ENCODE measurements at regions not wholly inside any gene's neighbourhood (a gene's known extent, or its start where the extent isn't known, plus 50 kb on each side); places are given as distances from the start of the nearest gene placed in this dataset.

DNA sequence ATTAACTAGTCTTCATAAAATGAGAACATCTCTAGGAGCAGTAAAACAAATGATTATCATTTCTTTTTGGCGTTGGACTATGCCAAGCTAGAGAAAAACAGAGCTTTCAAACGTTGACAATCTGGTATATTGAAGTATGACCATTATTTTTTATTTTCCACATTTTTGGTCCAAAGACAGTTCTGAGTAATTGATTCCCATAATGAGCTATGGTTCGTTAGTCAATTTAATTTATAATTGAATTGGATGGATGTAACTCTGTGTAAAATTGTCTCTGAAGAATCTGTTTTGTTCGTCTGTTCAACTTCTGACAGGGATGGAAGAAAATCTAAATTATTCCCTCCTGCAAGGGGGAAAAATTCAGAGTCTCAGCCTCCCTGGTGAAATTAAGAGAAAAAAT, 234.5 kb downstream of the LMO4 start:
- Histone ChIP-seq H2AFZ (ENCODE audit: control insufficient read depth, low read depth, low read length) (no peak overlapping the region), H3K4me1 (ENCODE audit: control insufficient read depth, insufficient read depth, low read length) (no peaks in the 10 kb centered on the region), H3K27me3 (replicated peaks in 1 of 2; ENCODE audit: control insufficient read depth in 2 of 2, insufficient read depth in 2 of 2, low read length in 1 of 2) (no peaks in the 10 kb centered on the region; a peak in 1 of 4 replicates), H3K36me3 (ENCODE audit: control insufficient read depth in 2 of 2, insufficient read depth in 2 of 2, low read length in 1 of 2) (no peaks in the 10 kb centered on the region), H3K4me2 (ENCODE audit: control insufficient read depth, insufficient read depth) (no peak overlapping the region), H3K9ac (ENCODE audit: control insufficient read depth, insufficient read depth, low read length) (no peak overlapping the region), H3K4me3 (no peak overlapping the region), H4K20me1 (ENCODE audit: control insufficient read depth, insufficient read depth) (no peaks in the 10 kb centered on the region), H3K9me3 (replicated peaks; ENCODE audit: control insufficient read depth, insufficient read depth, low read length) (no peaks in the 10 kb centered on the region), H3K79me2 (ENCODE audit: control insufficient read depth, insufficient read depth, low read length) (no peaks in the 10 kb centered on the region), H3K27ac (ENCODE audit: control insufficient read depth, insufficient read depth) (no peak overlapping the region)
- ATAC-seq: no peak
- ChIA-PET POLR2A (no interaction called here), CTCF (interaction anchor here (0.8 kb wide), 1 partner anchor 22 kb away, joined by 3 read pairs; no protein-coding TSS in a partner anchor), RAD21 (ENCODE audit: unreplicated experiment) (no interaction called here), SMC1A (ENCODE audit: uncharacterized antibody, unreplicated experiment) (interaction anchor here (0.8 to 1.0 kb wide), 2 partner anchors 9 to 81 kb away, joined by 3 read pairs; no protein-coding TSS in a partner anchor)
- no peak for TF ChIP-seq BRCA1 (IDR thresholded peaks at IDR 0.05; ENCODE audit: low read depth, low read length)
- TF ChIP-seq PAX8 (IDR thresholded peaks at IDR 0.05): no peak
- no peak for TF ChIP-seq TBL1XR1 (IDR thresholded peaks at IDR 0.05; ENCODE audit: low read depth, low read length)
- no peak for TF ChIP-seq ZNF217 (IDR thresholded peaks at IDR 0.05)
- no peak for TF ChIP-seq POU2F2 (IDR thresholded peaks at IDR 0.05; ENCODE audit: borderline replicate concordance, low read depth, low read length)
- no peak for TF ChIP-seq TCF3 (IDR thresholded peaks at IDR 0.05; ENCODE audit: borderline replicate concordance, insufficient read depth, low read depth, low read length)
- no peak for TF ChIP-seq TAF1 (IDR thresholded peaks at IDR 0.05; ENCODE audit: borderline replicate concordance, low read depth, low read length)
- no peak for FAIRE-seq
- intact Hi-C loops (cut with micrococcal nuclease; ENCODE audit: unreplicated experiment) (no loop called here), in situ Hi-C loops (cut with MboI) (no loop called here)
- DNase-seq (ENCODE audit: low read depth, low spot score): no peak
- WGBS (ENCODE audit: insufficient coverage, insufficient replicate concordance, low lambda C conversion rate, missing lambda C conversion rate): 0% methylated on average over 4 of the region's 4 CpGs
- no TSS peak for BruUV-seq (replicated peaks)

DNA sequence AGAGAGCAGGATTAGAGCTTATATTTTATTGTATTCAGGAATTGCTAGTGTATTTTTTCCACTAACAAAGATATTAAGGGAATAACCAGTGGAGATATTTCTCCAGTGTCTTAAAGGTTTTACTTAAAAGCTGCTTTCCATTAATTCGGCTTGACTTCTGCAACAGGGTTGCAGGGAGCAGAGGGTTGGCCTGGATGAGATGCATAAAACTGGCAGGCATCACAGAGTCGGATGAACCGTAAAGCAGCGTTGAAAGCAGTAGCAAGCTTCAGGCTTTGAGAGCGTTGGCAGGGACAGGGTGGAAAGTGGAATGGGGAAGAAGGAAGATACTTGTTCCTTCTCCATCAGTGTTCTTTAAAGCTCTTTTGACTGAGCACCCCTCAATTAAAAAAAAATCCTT, 237.2 kb downstream of the LMO4 start:
- H3K27ac ChIP-seq (ENCODE audit: control insufficient read depth, insufficient read depth): no peak overlapping the region
- 31% methylated on average over 5 of the region's 5 CpGs for WGBS (ENCODE audit: insufficient coverage, insufficient replicate concordance, low lambda C conversion rate, missing lambda C conversion rate)
- no peak overlapping the region for H3K4me3 ChIP-seq
- no peaks in the 10 kb centered on the region for H4K20me1 ChIP-seq (ENCODE audit: control insufficient read depth, insufficient read depth)
- ChIA-PET CTCF (interaction anchor here (0.8 kb wide), 1 partner anchor 273 kb away, joined by 3 read pairs; no protein-coding TSS in a partner anchor), SMC1A (ENCODE audit: uncharacterized antibody, unreplicated experiment) (interaction anchor here (1.4 kb wide), 1 partner anchor 10 kb away, joined by 4 read pairs; no protein-coding TSS in a partner anchor), POLR2A (no interaction called here), RAD21 (ENCODE audit: unreplicated experiment) (interaction anchor here (1.0 kb wide), 1 partner anchor 239 kb away, joined by 3 read pairs; no protein-coding TSS in a partner anchor)
- intact Hi-C loops (cut with micrococcal nuclease; ENCODE audit: unreplicated experiment): no loop called here
- H3K79me2 ChIP-seq (ENCODE audit: control insufficient read depth, insufficient read depth, low read length): no peaks in the 10 kb centered on the region
- FAIRE-seq (no peak), DNase-seq (ENCODE audit: low read depth, low spot score) (no peak), ATAC-seq (no peak)
- no peak overlapping the region for H3K4me2 ChIP-seq (ENCODE audit: control insufficient read depth, insufficient read depth)
- in situ Hi-C loops (cut with MboI): no loop called here
- no peak overlapping the region for H2AFZ ChIP-seq (ENCODE audit: control insufficient read depth, low read depth, low read length)
- H3K27me3 ChIP-seq (replicated peaks in 1 of 2; ENCODE audit: control insufficient read depth in 2 of 2, insufficient read depth in 2 of 2, low read length in 1 of 2): no peaks in the 10 kb centered on the region; a peak in 1 of 4 replicates
- H3K36me3 ChIP-seq (ENCODE audit: control insufficient read depth in 2 of 2, insufficient read depth in 2 of 2, low read length in 1 of 2): no peaks in the 10 kb centered on the region
- no peak overlapping the region for H3K9ac ChIP-seq (ENCODE audit: control insufficient read depth, insufficient read depth, low read length)
- BruUV-seq (replicated peaks): no TSS peak
- no peaks in the 10 kb centered on the region for H3K4me1 ChIP-seq (ENCODE audit: control insufficient read depth, insufficient read depth, low read length)
- H3K9me3 ChIP-seq (replicated peaks; ENCODE audit: control insufficient read depth, insufficient read depth, low read length): no peaks in the 10 kb centered on the region
- TF ChIP-seq, protein P1, sequence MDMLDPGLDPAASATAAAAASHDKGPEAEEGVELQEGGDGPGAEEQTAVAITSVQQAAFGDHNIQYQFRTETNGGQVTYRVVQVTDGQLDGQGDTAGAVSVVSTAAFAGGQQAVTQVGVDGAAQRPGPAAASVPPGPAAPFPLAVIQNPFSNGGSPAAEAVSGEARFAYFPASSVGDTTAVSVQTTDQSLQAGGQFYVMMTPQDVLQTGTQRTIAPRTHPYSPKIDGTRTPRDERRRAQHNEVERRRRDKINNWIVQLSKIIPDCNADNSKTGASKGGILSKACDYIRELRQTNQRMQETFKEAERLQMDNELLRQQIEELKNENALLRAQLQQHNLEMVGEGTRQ (IDR thresholded peaks at IDR 0.05; ENCODE audit: borderline replicate concordance, low read depth, low read length): no peak
- TF ChIP-seq RELA (IDR thresholded peaks at IDR 0.05; ENCODE audit: borderline replicate concordance, partially characterized antibody) (no peak), PAX5 (IDR thresholded peaks at IDR 0.05; ENCODE audit: borderline replicate concordance, low read depth, low read length) (no peak), PAX8 (IDR thresholded peaks at IDR 0.05) (no peak), EP300 (IDR thresholded peaks at IDR 0.05; ENCODE audit: borderline replicate concordance in 1 of 2, control insufficient read depth in 1 of 2, low read depth in 2 of 2, low read length in 2 of 2) (no peak), HDGF (IDR thresholded peaks at IDR 0.05) (no peak)
- TF ChIP-seq, protein P2, sequence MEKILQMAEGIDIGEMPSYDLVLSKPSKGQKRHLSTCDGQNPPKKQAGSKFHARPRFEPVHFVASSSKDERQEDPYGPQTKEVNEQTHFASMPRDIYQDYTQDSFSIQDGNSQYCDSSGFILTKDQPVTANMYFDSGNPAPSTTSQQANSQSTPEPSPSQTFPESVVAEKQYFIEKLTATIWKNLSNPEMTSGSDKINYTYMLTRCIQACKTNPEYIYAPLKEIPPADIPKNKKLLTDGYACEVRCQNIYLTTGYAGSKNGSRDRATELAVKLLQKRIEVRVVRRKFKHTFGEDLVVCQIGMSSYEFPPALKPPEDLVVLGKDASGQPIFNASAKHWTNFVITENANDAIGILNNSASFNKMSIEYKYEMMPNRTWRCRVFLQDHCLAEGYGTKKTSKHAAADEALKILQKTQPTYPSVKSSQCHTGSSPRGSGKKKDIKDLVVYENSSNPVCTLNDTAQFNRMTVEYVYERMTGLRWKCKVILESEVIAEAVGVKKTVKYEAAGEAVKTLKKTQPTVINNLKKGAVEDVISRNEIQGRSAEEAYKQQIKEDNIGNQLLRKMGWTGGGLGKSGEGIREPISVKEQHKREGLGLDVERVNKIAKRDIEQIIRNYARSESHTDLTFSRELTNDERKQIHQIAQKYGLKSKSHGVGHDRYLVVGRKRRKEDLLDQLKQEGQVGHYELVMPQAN (conservative IDR thresholded peaks at IDR 0.05): no peak
- TF ChIP-seq, protein P3, sequence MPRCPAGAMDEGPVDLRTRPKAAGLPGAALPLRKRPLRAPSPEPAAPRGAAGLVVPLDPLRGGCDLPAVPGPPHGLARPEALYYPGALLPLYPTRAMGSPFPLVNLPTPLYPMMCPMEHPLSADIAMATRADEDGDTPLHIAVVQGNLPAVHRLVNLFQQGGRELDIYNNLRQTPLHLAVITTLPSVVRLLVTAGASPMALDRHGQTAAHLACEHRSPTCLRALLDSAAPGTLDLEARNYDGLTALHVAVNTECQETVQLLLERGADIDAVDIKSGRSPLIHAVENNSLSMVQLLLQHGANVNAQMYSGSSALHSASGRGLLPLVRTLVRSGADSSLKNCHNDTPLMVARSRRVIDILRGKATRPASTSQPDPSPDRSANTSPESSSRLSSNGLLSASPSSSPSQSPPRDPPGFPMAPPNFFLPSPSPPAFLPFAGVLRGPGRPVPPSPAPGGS (IDR thresholded peaks at IDR 0.05; ENCODE audit: borderline replicate concordance, insufficient read depth, low read depth, low read length, poor library complexity, severe bottlenecking): no peak

Measured in GM12878 (cell line).